ENCODE measurements at regions not wholly inside any gene's neighbourhood (a gene's known extent, or its start where the extent isn't known, plus 50 kb on each side); places are given as distances from the start of the nearest gene placed in this dataset.
A peak's percentile ranks its signal among the peaks of the same experiment; 100 is the strongest.

GRCh38 chr1:193592317-193592716, 405.9 kb upstream of the B3GALT2 start:
- DNase-seq: no peak

DNA sequence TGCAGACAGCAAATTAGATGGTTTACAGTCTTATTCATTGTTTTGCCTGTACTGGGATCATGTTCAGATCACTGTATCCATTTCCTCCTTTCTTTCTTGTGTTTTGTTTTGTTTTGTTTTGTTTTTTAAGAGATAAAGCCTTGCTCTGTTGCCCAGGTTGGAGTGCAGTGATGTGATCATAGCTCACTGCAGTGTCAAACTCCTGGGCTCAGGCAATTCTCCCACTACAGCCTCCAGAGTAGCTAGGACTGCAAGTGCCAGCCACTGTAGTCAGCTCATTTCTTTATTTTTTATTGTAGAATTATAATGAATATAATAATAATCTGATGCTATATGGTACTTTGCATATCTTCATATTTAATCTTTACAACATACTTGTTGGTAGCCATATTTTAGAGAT, 403.7 kb upstream of the B3GALT2 start:
- DNase-seq: no peak

DNA sequence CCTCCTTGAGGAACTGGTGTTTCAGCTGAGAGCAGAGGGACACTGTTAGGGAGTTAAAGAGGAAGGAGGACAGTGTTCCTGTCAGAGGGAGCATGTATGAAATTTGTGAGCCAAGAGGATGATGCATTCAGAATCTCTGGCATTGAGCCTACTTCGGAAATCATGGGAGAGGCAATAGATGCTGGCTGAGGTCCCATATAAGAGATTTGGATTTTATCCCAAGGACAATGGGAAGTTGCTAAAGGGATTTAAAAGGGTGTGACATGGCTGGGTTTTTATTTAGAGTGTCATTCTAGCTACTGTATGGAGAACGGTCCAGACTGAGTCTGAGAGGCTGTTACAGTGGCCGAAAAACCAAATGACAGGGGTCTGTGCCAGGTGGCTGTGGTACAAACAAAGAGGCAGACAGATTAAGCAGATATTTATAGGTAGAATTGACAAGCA, 403.2 kb upstream of the B3GALT2 start:
- no peak for DNase-seq

GRCh38 chr1:193588311-193589082, 402.1 kb upstream of the B3GALT2 start:
- no peak for DNase-seq

- no peak for DNase-seq
Measured at GRCh38 chr1:193584731-193585239, 398.4 kb upstream of the B3GALT2 start.

GRCh38 chr1:193581341-193581740, 394.9 kb upstream of the B3GALT2 start:
- peak in 2 of 58 donors; percentile 4 for DNase-seq

- no peak for DNase-seq
Measured at GRCh38 chr1:193580419-193580818, 394.0 kb upstream of the B3GALT2 start.

- no peak for DNase-seq
Measured at GRCh38 chr1:193579323-193579722, 392.9 kb upstream of the B3GALT2 start.

DNA sequence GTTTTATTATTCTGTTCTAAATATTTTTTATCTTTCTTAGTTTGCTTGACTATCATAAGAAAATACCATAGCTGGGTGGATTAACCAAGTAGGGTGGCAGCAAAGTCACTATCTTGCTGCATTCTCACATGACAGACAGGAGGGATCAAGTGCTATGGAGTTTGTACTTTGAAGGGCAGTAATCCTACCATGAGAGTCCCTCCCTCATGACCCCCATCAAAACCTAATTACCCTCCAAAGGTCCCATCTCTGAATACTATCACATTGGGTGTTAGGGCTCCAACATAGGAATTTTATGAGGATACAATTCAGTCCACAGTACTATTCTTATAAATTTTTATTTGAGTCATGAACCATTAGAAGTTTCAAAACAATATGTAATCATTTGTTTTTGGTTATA, 388.5 kb upstream of the B3GALT2 start:
- DNase-seq: no peak

DNA sequence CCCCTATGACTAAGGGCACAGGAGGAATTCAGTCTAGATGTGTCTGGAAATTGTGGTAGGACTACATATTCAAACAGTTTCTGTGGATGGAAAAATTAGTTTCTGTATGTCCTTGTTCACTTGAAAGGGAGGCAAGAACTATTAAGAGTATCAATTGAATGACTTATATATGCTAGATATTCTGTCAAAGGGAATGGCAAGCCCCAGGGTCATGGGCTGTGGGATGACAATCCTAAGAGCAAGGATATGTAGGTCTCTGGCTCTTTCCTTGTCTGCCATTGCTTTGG, 383.5 kb upstream of the B3GALT2 start:
- no peak for DNase-seq

- DNase-seq: no peak
Measured at GRCh38 chr1:193569096-193569982, 382.9 kb upstream of the B3GALT2 start.

- no peak for DNase-seq
Measured at GRCh38 chr1:193568512-193568911, 382.1 kb upstream of the B3GALT2 start.

DNA sequence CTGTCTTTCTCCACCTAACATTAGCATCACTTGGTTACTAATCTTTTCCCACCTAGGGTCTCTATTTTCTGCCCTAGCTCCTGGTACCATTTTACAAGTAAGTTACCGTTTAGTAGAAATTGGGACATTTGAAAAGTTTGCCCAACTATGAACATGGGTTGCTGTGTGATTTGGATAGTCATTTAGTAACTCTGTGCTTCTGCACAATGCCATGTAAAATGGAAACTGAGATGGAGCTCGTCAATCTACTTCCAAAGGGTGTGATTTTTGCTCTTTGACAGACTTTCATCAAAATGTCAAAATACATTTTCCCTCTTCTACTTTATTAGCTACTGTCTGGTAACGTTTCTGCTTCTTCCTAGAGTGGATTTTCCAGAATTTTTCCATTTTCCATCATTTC, 381.5 kb upstream of the B3GALT2 start:
- DNase-seq: no peak

GRCh38 chr1:193566735-193567134, 380.3 kb upstream of the B3GALT2 start:
- DNase-seq: no peak

- DNase-seq: no peak
Measured at GRCh38 chr1:193565971-193566577, 379.7 kb upstream of the B3GALT2 start.

DNA sequence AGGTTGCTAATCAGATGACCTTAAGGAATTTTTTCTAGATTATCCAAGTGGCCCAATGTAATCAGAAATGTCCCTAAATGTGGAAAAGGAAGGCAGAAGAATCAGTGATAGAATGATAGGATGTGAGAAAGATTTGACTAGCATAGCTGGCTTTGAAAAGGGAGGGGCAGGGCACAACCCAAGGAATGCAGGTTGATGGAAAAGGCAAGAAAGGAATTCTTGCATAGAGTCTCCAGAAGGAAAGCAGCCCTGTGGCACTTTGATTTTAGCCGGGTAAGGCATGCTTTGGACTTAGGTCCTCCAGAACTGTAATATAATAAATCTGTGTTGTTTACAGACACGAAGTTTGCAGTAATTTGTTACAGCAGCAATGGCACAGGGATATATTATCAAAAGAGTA, 375.7 kb upstream of the B3GALT2 start:
- DNase-seq: no peak

- peak in 1 of 58 donors; percentile 4 for DNase-seq
Measured at GRCh38 chr1:193558491-193559028, 372.1 kb upstream of the B3GALT2 start.

DNA sequence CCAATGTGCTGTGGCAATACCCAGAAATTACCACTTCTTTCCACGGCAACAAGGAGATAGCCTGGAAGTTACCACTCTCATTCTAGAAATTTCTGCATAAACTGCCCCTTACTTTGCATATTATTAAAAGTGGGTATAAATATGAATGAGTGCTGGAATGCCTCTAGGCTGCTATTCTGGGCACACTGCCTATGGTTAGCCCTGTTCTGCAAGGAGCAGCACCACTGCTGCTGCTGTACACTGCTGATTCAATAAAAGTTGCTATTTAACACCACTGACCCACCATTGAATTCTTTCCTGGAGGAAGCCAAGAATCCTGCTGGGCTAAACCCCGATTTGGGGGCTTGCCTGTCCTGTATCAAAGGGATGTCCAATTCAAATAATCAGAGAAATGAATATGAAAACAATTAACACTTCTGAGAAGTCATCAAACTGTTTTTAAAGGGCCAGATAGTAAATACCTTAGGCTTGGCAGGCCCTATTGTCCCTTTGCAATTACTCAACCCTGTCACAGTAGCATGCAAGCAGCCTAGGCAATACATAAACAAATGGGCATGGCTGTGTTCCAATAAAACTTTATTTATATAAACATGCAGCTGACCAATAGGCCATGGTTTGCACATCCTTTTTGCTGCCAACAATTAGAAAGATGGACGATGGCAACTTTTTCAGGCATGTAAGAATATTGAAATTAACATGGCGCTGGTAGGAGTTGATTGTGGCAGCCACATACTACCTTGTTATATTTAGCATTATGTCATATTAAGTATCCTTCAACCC, 369.4 kb upstream of the B3GALT2 start:
- DNase-seq: no peak

DNA sequence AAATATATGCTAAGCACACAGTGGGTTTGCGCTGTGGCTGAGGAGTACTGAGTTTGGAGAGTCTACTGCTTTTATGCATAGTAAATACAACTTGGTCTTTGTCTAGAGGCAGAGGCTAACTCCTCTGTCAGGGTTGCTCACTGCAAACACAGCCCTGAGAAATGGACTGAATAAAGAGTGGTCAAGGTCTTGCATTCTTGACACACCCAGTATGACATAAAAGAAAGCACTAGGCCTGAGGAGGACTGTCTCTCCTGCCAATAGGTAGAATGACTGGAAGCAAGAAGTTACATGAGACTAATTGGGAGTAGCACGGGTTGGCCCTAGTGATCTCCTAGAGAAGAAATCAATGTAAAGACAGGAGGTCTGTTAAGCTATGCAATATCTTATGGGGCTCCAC, 367.2 kb upstream of the B3GALT2 start:
- DNase-seq: no peak

GRCh38 chr1:193552274-193552673, 365.9 kb upstream of the B3GALT2 start:
- DNase-seq: no peak

GRCh38 chr1:193549081-193549480, 362.7 kb upstream of the B3GALT2 start:
- DNase-seq: no peak
